Loucy (cell line): ENCODE measurements at regions not wholly inside any gene's neighbourhood (a gene's known extent, or its start where the extent isn't known, plus 50 kb on each side); places are given as distances from the start of the nearest gene placed in this dataset.

Experiments
- H2AFZ ChIP-seq: fragments of 200-600 bp; sonication (generic); 2 replicates; pipeline ENCODE4 v1.6.0; 2016; ENCODE audit warnings: antibody characterized with exemption, mild to moderate bottlenecking, low read length, moderate library complexity
- H3F3A ChIP-seq: fragments of 200-600 bp; 2 replicates; pipeline ENCODE4 v1.6.0; 2016; ENCODE audit warnings: antibody characterized with exemption, low read depth, mild to moderate bottlenecking
- H3K27me3 ChIP-seq: fragments of 200-600 bp; sonication (generic); 2 replicates; pipeline ENCODE4 v1.6.1; 2014; ENCODE audit warnings: low read length, mild to moderate bottlenecking; ENCODE audit not compliant: insufficient read depth, poor library complexity, severe bottlenecking
- H3K36me3 ChIP-seq: fragments of 200-600 bp; sonication (generic); 2 replicates; pipeline ENCODE4 v1.6.1; 2016; ENCODE audit warnings: low read length; ENCODE audit not compliant: insufficient read depth
- H3K4me1 ChIP-seq: fragments of 200-600 bp; sonication (generic); 2 replicates; pipeline ENCODE4 v1.5.1; 2014; ENCODE audit warnings: low read length, mild to moderate bottlenecking; ENCODE audit not compliant: insufficient read depth, poor library complexity, severe bottlenecking
- H3K4me2 ChIP-seq: fragments of 200-600 bp; sonication (generic); 2 replicates; pipeline ENCODE4 v1.6.0; 2014; ENCODE audit warnings: antibody characterized with exemption, low read length, low read depth, mild to moderate bottlenecking; ENCODE audit not compliant: poor library complexity, severe bottlenecking
- H3K4me3 ChIP-seq: fragments of 200-600 bp; sonication (generic); 2 replicates; pipeline ENCODE4 v1.5.1; 2014; ENCODE audit warnings: low read length, mild to moderate bottlenecking, mixed read lengths; ENCODE audit not compliant: poor library complexity, severe bottlenecking
- H3K79me2 ChIP-seq: fragments of 200-600 bp; sonication (generic); 2 replicates; pipeline ENCODE4 v1.6.1; 2014; ENCODE audit warnings: low read length; ENCODE audit not compliant: insufficient read depth
- H3K9ac ChIP-seq: fragments of 200-600 bp; sonication (generic); 2 replicates; pipeline ENCODE4 v1.6.0; 2014; ENCODE audit warnings: mild to moderate bottlenecking, low read depth, low read length, moderate library complexity; ENCODE audit not compliant: poor library complexity, severe bottlenecking
- H3K9me2 ChIP-seq: fragments of 200-600 bp; sonication (generic); replicated peaks from 2 replicates; pipeline ENCODE4 v1.6.1; 2016; ENCODE audit warnings: low read depth, low read length, mixed read lengths
- H3K9me3 ChIP-seq: fragments of 200-600 bp; sonication (generic); 2 replicates; pipeline ENCODE4 v1.6.1; 2014; ENCODE audit warnings: mild to moderate bottlenecking, antibody characterized with exemption, low read length, low read depth; ENCODE audit not compliant: insufficient read depth
- H4K20me1 ChIP-seq: fragments of 200-600 bp; sonication (generic); 2 replicates; pipeline ENCODE4 v1.6.0; 2014; ENCODE audit warnings: antibody characterized with exemption, low read length, mild to moderate bottlenecking; ENCODE audit not compliant: insufficient read depth, poor library complexity, severe bottlenecking
- EZH2phosphoT487 ChIP-seq: fragments of 200-600 bp; IDR thresholded peaks from 2 replicates; pipeline ENCODE4 v1.6.1; 2018; ENCODE audit warnings: antibody characterized with exemption, mild to moderate bottlenecking, moderate library complexity, borderline replicate concordance
- TF ChIP-seq, protein P1 (sequence below): fragments of 200-600 bp; sonication (generic); conservative IDR thresholded peaks from 2 replicates; pipeline ENCODE4 v1.5.1; 2014; ENCODE audit warnings: mild to moderate bottlenecking, antibody characterized with exemption, low read length

DNA sequence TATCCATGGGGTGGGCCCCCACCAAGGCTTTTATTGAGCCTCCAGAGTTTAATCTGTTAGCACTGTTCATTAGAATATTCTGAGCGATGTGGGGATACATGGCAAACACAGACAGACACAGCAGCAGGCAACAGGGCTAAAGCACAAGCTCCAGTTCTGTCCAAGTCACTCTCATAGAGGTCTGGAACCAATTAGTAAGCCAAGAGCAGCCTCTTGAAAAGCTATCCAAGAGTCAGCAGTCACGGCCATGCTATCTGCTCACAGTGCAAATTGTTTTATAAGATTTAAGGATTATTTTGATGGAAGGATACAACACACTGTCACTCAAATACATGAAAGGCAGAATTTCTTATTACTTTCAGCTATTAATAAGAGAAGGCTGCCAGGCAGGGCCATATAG lies 86.4 kb upstream of the DGKB start:
- Histone ChIP-seq H4K20me1 (no peaks in the 10 kb centered on the region), H3K9me3 (no peaks in the 10 kb centered on the region), H3K4me3 (no peak overlapping the region), H3K27me3 (no peaks in the 10 kb centered on the region), H3K36me3 (no peaks in the 10 kb centered on the region), H2AFZ (no peak overlapping the region), H3K4me2 (no peak overlapping the region), H3F3A (no peaks in the 10 kb centered on the region), H3K9ac (no peak overlapping the region), H3K4me1 (no peaks in the 10 kb centered on the region), H3K79me2 (no peaks in the 10 kb centered on the region), H3K9me2 (0 out of 2 replicates have a peak, but pooled peaks cover 3% of the 10 kb centered on the region)
- TF ChIP-seq, protein P1, sequence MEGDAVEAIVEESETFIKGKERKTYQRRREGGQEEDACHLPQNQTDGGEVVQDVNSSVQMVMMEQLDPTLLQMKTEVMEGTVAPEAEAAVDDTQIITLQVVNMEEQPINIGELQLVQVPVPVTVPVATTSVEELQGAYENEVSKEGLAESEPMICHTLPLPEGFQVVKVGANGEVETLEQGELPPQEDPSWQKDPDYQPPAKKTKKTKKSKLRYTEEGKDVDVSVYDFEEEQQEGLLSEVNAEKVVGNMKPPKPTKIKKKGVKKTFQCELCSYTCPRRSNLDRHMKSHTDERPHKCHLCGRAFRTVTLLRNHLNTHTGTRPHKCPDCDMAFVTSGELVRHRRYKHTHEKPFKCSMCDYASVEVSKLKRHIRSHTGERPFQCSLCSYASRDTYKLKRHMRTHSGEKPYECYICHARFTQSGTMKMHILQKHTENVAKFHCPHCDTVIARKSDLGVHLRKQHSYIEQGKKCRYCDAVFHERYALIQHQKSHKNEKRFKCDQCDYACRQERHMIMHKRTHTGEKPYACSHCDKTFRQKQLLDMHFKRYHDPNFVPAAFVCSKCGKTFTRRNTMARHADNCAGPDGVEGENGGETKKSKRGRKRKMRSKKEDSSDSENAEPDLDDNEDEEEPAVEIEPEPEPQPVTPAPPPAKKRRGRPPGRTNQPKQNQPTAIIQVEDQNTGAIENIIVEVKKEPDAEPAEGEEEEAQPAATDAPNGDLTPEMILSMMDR, result no peak
- TF ChIP-seq EZH2phosphoT487, result no peak

DNA sequence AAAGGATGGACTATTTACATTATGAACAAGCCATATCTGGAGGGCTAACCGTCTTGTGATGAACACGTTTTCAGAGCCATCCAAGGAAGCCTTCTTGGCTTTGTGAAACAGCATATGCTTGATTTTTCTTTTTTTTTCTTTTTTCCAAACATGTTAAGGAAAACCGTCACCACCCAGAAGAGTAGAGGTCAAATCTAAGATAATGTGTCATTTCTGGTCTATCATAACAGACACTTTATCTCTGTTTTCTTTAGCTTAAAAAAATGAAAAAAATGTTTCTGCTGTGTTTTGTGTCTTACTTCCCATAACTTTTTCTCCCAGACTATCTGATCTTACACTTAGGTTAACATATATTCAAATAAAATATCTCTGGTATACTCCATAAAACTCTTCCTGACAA lies 76.1 kb upstream of the DGKB start:
- H3K79me2 ChIP-seq, result no peaks in the 10 kb centered on the region
- no peaks in the 10 kb centered on the region for H3F3A ChIP-seq
- H3K4me2 ChIP-seq, result no peak overlapping the region
- H3K27me3 ChIP-seq, result no peaks in the 10 kb centered on the region
- H3K4me1 ChIP-seq, result no peaks in the 10 kb centered on the region
- no peak overlapping the region for H3K4me3 ChIP-seq
- H3K9me2 ChIP-seq, result no peaks in the 10 kb centered on the region
- no peak overlapping the region for H3K9ac ChIP-seq
- H3K36me3 ChIP-seq, result no peaks in the 10 kb centered on the region
- H4K20me1 ChIP-seq, result no peaks in the 10 kb centered on the region
- H2AFZ ChIP-seq, result no peak overlapping the region
- H3K9me3 ChIP-seq, result no peaks in the 10 kb centered on the region
- TF ChIP-seq, protein P1, result no peak

DNA sequence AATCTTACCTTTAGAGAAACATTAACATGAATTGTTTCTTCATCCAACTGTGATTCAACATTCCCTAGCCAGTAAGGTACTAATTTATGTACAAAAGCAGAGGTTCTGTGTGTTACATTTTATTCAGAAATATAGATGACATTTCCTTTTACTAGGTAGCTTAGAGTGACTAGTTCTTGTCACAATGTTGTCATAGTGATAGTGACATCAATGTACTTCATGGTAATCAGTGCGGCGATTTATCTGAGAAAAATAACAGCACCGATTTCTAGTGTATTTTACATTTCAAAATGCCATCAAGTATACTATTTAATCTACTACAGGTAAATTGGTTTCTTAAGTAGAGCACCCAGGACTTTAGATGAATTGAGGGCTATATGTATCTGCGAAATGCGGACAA lies 72.1 kb upstream of the DGKB start:
- Histone ChIP-seq H3K9me3 (no peaks in the 10 kb centered on the region), H3K9ac (no peak overlapping the region), H3K79me2 (no peaks in the 10 kb centered on the region), H4K20me1 (no peaks in the 10 kb centered on the region), H3K4me1 (no peaks in the 10 kb centered on the region), H3F3A (no peaks in the 10 kb centered on the region), H2AFZ (no peak overlapping the region), H3K36me3 (no peaks in the 10 kb centered on the region), H3K4me3 (no peak overlapping the region), H3K4me2 (no peak overlapping the region), H3K27me3 (no peaks in the 10 kb centered on the region), H3K9me2 (no peaks in the 10 kb centered on the region)
- TF ChIP-seq, protein P1, result no peak
- no peak for TF ChIP-seq EZH2phosphoT487
